Left lung (tissue), 4 donors: ENCODE measurements at regions not wholly inside any gene's neighbourhood (a gene's known extent, or its start where the extent isn't known, plus 50 kb on each side); places are given as distances from the start of the nearest gene placed in this dataset.

ENCODE experiments used
- ATAC-seq: fragments of 200-7000 bp; cut with Tn5 transposase; one replicate; pipeline ENCODE4 v1.9.1; 2020; ENCODE audit warnings: moderate library complexity
- DNase-seq, 4 donors: peaks; one replicate each; pipeline ENCODE4 v3.0.0-alpha.2; 2013 to 2020
- H3K27ac ChIP-seq, 2 donors: fragments of 200-600 bp; sonication (generic) in 1 of 2; one replicate each; pipeline versions ENCODE4 v1.5.0 to v1.8.0; 2020 to 2021
- H3K27me3 ChIP-seq, 2 donors: fragments of 200-600 bp; sonication (generic) in 1 of 2; one replicate each; pipeline versions ENCODE4 v1.5.0 to v1.8.0; 2020 to 2021
- H3K36me3 ChIP-seq, 2 donors: fragments of 200-600 bp; sonication (generic) in 1 of 2; one replicate each; pipeline versions ENCODE4 v1.5.0 to v1.8.0; 2020 to 2021
- H3K4me1 ChIP-seq, 2 donors: fragments of 200-600 bp; one replicate each; pipeline ENCODE4 v1.8.0; 2021
- H3K4me3 ChIP-seq, 2 donors: fragments of 200-600 bp; sonication (generic) in 1 of 2; one replicate each; pipeline versions ENCODE4 v1.5.0 to v1.8.0; 2020 to 2021; ENCODE audit warnings: mild to moderate bottlenecking in 1 of 2
- H3K9me3 ChIP-seq, 2 donors: fragments of 200-600 bp; sonication (generic) in 1 of 2; one replicate each; pipeline versions ENCODE4 v1.5.0 to v1.8.0; 2020 to 2021
- intact Hi-C, 2 donors: fragments of 100-400 bp; cut with DNase I; formaldehyde crosslinking; loops; one replicate each; pipeline versions ENCODE4 v1.11.2 to v1.14.2; 2022
- TF ChIP-seq, protein P1 (sequence below), 2 donors: fragments of 200-600 bp; sonication (generic) in 1 of 2; IDR thresholded peaks; one replicate each; pipeline versions ENCODE4 v1.5.0 to v1.8.0; 2021; ENCODE audit warnings: antibody characterized with exemption in 2 of 2
- donor health status: DM: no; HTN: yes; CAD: no.
- donor health status: DM: no; HTN: no; CAD: no.

- H3K27me3 ChIP-seq, result no peaks in the 10 kb centered on the region
- H3K36me3 ChIP-seq, result no peaks in the 10 kb centered on the region
- H3K27ac ChIP-seq, result no peak overlapping the region
- TF ChIP-seq, protein P1, sequence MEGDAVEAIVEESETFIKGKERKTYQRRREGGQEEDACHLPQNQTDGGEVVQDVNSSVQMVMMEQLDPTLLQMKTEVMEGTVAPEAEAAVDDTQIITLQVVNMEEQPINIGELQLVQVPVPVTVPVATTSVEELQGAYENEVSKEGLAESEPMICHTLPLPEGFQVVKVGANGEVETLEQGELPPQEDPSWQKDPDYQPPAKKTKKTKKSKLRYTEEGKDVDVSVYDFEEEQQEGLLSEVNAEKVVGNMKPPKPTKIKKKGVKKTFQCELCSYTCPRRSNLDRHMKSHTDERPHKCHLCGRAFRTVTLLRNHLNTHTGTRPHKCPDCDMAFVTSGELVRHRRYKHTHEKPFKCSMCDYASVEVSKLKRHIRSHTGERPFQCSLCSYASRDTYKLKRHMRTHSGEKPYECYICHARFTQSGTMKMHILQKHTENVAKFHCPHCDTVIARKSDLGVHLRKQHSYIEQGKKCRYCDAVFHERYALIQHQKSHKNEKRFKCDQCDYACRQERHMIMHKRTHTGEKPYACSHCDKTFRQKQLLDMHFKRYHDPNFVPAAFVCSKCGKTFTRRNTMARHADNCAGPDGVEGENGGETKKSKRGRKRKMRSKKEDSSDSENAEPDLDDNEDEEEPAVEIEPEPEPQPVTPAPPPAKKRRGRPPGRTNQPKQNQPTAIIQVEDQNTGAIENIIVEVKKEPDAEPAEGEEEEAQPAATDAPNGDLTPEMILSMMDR (IDR thresholded peaks at IDR 0.05), result no peak
- peak in 1 of 4 donors; percentile 46 for DNase-seq
- intact Hi-C loops, result no loop called here
- peaks cover 0 to 26% of the 10 kb centered on the region in 2 donors for H3K9me3 ChIP-seq
- ATAC-seq, result no peak
- H3K4me3 ChIP-seq, result no peak overlapping the region
- H3K4me1 ChIP-seq, result no peaks in the 10 kb centered on the region
Measured at GRCh38 chr16:35506898-35507194, 2047.4 kb downstream of the TP53TG3F start.

- Histone ChIP-seq H3K36me3 (no peaks in the 10 kb centered on the region), H3K4me3 (no peak overlapping the region), H3K9me3 (peaks cover 0 to 18% of the 10 kb centered on the region in 2 donors), H3K27ac (no peak overlapping the region), H3K4me1 (no peaks in the 10 kb centered on the region), H3K27me3 (no peaks in the 10 kb centered on the region)
- TF ChIP-seq, protein P1 (IDR thresholded peaks at IDR 0.05), result no peak
- intact Hi-C loops, result no loop called here
- ATAC-seq (no peak), DNase-seq (no peak)
Measured at GRCh38 chr16:35510701-35511100, 2051.3 kb downstream of the TP53TG3F start.

GRCh38 chr16:35516551-35516950, 2057.1 kb downstream of the TP53TG3F start:
- DNase-seq (no peak), ATAC-seq (no peak)
- H3K27me3 ChIP-seq, result no peaks in the 10 kb centered on the region
- intact Hi-C loops, result no loop called here
- H3K4me1 ChIP-seq, result no peaks in the 10 kb centered on the region
- H3K9me3 ChIP-seq, result peaks cover 0 to 23% of the 10 kb centered on the region in 2 donors
- H3K27ac ChIP-seq, result no peak overlapping the region
- H3K4me3 ChIP-seq, result no peak overlapping the region
- no peaks in the 10 kb centered on the region for H3K36me3 ChIP-seq
- TF ChIP-seq, protein P1 (IDR thresholded peaks at IDR 0.05), result no peak

DNA sequence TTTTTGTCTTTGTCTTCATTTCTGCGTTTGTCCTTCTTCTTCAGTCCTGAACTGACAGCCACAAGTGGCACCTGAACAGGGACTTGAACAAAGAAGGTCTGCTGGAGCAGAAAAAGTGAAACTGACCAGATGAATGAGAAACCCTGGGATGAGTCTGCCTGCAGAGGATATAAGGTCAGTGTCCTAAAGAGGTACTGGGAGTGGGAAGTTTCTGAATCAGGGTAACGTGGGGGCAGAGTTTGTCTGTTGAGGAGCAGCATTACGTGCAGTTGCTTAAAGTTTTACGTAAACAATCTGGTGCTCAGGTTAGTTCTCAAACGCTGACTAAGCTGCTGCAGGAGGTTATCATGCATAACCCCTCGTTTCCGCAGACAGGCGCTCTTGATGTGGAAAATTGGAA, 2057.6 kb downstream of the TP53TG3F start:
- Histone ChIP-seq H3K9me3 (peaks cover 0 to 24% of the 10 kb centered on the region in 2 donors), H3K4me3 (no peak overlapping the region), H3K36me3 (no peaks in the 10 kb centered on the region), H3K27me3 (no peaks in the 10 kb centered on the region), H3K4me1 (no peaks in the 10 kb centered on the region), H3K27ac (no peak overlapping the region)
- DNase-seq, result no peak
- ATAC-seq, result no peak
- TF ChIP-seq, protein P1 (IDR thresholded peaks at IDR 0.05), result no peak
- intact Hi-C loops, result no loop called here

GRCh38 chr16:35523991-35524390, 2064.6 kb downstream of the TP53TG3F start:
- TF ChIP-seq, protein P1 (IDR thresholded peaks at IDR 0.05), result no peak
- intact Hi-C loops, result no loop called here
- H3K36me3 ChIP-seq, result no peaks in the 10 kb centered on the region
- H3K4me1 ChIP-seq, result no peaks in the 10 kb centered on the region
- ATAC-seq, result no peak
- no peak for DNase-seq
- peaks cover 0 to 37% of the 10 kb centered on the region in 2 donors for H3K9me3 ChIP-seq
- H3K27ac ChIP-seq, result no peak overlapping the region
- H3K27me3 ChIP-seq, result no peaks in the 10 kb centered on the region
- no peak overlapping the region for H3K4me3 ChIP-seq
